ENCODE measurements at regions not wholly inside any gene's neighbourhood (a gene's known extent, or its start where the extent isn't known, plus 50 kb on each side); places are given as distances from the start of the nearest gene placed in this dataset.

DNA sequence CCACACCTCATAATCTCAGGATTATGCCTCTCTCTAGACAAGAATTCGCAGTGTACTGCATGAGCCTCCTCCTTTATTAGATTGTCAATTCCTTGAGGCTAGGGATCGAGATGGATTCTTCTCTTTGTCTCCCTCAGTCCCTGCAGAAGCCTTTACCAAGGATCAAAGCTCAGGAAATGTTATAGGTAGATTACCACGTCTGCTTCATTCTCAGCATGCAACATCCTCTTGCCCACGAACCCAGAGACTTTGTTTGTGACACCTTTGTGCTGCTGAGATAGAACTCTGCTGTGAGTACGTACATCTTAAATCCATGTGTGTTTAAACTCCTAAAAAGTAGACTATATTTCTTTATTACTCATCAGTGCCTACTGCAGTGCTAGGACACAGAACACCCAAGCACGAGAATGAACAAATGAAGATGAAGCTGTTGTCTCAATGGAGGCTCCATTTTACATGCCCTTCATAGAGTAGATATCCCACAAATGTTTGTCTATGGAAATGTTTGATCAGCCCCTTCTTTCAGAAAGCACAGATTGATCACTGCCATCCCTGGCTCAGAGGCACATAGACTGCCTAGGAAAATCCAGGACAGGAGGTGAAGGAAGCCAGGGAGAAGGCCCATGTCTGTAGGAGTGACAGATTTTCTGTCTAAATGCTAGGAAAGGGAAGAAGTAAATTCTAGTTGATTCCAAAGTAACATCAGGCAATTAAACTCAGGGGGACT lies 98.8 kb upstream of the KLHL29 start:
- no peak for FAIRE-seq

DNA sequence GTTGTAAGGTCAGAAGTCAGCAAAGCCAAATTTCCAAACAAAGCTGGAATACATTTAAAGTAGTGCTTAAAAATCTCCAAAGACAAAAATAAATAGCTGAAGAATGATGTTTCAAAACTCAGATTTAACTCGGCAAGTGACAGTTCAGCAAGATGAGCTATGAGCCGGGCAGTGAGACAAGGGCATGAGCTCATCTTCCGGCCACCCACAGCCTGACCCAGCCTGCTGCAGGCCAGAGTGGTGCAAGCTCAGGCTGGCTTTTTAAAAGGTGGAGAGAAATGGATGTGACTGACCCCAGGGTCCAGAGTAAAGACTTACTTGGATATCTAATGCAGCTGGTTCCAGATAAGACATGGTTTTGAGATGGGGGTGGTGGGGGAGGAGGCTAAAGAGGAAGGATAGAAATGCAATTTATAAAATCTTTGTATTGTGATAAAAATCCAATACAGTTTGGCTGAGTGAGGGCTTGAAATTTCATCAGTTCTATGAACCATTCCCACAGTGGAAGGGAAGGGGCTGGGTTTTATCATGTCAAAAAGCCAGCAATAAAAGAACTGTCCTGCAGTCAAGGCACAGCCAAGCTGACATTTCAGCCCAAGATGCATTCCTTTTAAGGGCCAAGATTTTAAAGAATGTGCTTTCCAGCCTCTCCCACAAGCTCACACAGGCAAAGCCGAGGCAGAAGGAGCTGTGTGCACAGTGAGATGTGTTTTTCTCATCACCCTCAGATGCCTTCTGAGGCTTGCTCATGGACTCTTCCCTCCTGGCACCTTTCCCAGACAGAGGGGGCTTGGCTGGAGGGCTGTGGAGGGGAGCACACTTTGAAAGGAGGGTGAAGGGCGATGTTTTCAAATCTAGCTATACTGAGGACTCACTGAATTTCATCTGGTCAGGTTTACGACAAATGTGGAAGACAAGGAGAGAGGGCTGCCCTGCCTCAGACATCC lies 97.9 kb upstream of the KLHL29 start:
- peak; percentile 99 for FAIRE-seq

- no peak for FAIRE-seq
Measured at GRCh38 chr2:23289671-23290070, 95.3 kb upstream of the KLHL29 start.

- peak; percentile 50 for FAIRE-seq
Measured at GRCh38 chr2:23291239-23291638, 93.7 kb upstream of the KLHL29 start.

DNA sequence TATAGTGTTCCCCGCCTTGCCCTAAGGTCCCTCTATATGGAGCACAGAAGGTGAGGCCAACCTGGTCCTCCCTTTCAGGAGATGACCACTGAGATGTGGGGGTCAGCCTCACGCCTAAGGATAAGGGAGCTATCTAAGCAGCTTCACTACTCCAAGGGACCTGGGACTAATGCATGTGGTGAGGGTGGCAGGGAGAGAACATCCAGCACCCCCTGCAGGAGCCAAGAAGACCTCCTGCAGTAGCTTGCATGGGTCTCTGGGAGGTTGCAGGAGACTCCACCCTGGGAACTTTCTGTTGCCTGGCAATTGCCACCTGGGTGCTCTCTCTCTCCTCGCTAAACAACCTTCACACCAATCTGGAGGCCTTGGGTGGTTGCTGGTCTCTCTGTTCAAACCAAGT lies 93.0 kb upstream of the KLHL29 start:
- FAIRE-seq = no peak

DNA sequence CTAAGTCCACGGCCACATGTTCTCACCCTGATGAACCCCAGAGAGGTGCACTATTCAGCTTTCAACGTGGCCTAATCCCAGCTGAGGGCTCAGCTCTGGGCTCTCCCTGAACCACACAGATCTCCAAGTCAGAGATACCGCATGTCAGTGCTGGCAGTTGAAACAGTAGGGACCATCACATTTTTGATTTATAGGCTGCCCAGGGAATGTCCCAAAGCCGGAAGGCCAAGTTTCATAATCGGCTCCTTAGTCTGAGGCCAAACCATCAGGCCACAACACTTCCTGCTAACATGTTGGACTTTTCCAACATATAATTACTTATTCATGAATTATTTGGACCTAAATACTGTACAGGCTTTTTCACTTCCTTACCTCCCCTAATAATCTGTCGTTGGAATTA lies 91.9 kb upstream of the KLHL29 start:
- no peak for FAIRE-seq

DNA sequence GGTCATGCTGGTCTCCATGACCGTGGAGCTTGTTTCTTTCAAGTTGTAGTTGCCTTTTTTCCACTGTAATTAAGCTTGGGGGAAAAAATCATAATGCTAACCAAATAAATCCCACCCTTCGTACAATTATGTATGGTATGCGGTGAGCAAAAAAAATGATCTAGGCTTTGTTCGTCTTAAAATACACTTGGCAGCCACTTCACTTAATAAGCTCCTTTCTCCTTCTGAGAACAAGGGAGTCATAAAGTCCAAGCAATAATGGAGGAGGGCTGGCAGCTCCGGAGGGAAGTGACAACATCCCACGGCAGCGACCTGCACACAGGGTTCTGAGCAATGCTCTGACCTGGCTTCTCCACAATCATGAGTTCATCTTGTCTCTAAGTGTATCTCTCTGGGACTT lies 91.2 kb upstream of the KLHL29 start:
- peak; percentile 89 for FAIRE-seq

DNA sequence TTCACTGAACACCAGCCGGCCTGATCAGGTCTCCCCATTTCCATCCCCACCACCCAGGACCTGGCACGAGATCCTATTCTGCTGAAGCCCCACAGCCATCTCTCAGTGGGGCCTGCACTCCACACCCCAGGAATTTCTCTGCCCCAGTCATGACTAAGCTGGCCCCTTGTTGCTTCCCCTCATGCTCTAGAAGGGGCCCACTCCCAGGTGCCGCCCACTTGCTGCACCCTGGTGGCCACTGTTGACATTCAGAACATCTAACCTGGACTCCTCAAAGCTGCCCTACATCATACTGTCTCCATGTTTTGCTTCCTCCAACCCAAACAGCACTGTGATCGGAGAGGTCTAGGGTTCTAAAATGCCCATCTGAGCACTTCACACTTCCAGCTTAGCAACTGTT lies 90.7 kb upstream of the KLHL29 start:
- no peak for FAIRE-seq

GRCh38 chr2:23296691-23297090 lies 88.3 kb upstream of the KLHL29 start:
- FAIRE-seq = no peak

DNA sequence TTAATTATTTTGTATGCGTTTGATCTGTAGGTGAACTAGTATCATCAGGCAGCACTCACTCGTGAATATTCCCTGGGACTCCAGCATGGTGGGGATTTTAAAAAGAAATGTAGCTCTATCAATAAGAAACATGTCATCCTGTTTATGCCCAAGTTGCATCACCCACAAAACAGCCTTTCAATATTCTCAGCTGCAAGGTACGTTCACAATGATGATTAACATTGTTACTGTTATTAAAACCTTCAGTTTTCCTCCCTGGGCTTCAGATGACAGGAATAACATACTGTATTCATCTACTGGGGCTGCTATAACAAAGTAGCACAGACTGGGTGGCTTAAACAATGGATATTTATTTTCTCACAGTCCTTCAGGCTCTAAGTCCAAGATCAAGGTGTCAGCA lies 87.9 kb upstream of the KLHL29 start:
- no peak for FAIRE-seq

DNA sequence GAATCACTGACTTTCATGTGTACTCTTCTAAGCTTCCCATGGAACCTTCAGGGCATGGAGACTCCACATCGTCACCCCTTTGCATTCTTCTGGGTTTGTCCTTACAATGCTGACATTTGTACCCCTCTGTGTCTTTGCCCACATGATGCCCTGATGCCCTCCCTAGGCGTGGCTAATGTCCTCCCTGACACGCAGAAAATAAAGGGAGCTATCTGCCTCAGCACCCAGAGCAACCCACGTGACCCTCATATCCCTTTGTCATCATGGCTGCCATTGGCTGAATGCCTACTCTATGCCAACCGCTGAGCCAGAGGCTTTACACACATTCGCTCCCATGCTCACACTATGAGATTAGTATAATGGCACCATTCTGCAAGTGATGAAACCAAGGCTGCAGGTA lies 86.4 kb upstream of the KLHL29 start:
- FAIRE-seq = no peak

- FAIRE-seq = no peak
Measured at GRCh38 chr2:23299476-23300195, 85.3 kb upstream of the KLHL29 start.

GRCh38 chr2:23301136-23301535 lies 83.8 kb upstream of the KLHL29 start:
- no peak for FAIRE-seq

- no peak for FAIRE-seq
Measured at GRCh38 chr2:23302591-23302990, 82.4 kb upstream of the KLHL29 start.

DNA sequence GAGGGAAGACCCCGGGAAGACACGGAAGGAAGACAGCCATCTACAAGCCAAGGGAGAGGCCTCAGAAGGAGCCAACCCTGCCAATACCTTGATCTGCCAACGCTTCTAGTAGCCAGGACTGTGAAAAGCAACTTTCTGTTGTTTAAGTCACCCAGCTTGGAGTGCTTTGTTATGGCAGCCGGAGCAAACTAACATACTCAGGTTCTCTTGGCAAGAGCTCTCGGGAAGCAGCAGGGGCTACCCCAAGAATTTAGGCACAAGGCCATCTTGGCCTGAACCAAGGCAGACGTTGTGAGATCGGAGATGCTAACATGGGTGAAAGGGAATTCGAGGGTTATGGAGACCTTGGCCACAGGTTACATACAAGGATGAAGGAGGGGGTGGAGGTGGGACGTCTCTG lies 78.6 kb upstream of the KLHL29 start:
- FAIRE-seq = no peak

DNA sequence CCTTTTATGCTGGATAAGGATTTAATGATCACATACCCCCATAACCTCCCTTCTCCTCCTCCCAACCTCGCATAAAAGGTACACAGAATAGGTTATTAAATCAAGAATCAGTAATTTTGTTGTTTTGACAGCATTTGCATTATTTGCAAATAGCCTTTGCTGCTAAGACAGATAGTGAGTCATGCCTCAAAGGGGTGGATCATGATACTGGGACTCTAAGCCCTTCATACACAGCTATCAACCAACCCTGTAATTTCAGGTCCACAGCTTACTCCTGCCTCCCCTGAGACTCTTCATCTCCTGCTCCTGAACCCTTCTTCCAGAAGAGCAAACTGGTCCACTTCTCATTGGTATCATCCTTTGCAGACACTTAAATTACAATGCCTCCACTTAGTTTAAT lies 73.8 kb upstream of the KLHL29 start:
- FAIRE-seq = no peak

GRCh38 chr2:23312996-23313606 lies 71.9 kb upstream of the KLHL29 start:
- no peak for FAIRE-seq

DNA sequence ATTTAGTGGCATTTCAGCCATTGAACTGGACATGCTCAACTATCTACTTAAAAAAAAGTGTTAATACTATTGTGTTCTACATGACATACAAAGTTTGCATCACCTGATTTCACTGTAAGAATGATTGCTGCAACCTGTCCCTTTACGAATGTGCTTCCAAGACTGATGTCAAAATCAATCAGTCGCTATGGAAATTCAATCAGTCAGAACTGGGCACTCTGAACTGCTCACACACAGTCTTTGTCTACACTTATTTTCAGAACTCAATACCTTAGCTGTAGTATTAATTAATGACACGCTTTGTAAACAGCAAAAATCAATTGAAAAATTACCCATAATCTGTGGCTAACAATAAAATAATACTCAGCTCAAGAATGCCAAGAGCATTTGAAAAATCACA lies 70.3 kb upstream of the KLHL29 start:
- no peak for FAIRE-seq

GRCh38 chr2:23320058-23320457 lies 64.9 kb upstream of the KLHL29 start:
- no peak for FAIRE-seq

DNA sequence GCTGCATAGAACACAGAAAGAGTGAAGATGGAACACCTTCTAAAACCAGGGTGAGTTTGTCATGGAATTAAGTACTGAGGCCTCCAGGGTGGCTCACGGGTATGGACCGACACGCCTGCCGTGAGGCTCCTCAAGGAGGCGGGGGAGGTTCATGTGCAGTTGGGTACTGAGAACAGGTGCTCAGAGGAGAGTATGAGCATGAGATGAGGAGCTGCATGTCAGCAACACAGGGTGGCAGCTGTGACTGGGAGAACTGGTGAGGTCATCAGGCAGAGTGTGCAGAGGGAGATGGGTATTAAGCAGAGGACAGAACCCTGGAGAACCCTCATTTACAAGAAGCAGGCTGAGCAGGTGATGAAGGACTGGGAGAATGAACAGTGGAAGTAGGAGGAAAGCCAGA lies 63.2 kb upstream of the KLHL29 start:
- FAIRE-seq = no peak

DNA sequence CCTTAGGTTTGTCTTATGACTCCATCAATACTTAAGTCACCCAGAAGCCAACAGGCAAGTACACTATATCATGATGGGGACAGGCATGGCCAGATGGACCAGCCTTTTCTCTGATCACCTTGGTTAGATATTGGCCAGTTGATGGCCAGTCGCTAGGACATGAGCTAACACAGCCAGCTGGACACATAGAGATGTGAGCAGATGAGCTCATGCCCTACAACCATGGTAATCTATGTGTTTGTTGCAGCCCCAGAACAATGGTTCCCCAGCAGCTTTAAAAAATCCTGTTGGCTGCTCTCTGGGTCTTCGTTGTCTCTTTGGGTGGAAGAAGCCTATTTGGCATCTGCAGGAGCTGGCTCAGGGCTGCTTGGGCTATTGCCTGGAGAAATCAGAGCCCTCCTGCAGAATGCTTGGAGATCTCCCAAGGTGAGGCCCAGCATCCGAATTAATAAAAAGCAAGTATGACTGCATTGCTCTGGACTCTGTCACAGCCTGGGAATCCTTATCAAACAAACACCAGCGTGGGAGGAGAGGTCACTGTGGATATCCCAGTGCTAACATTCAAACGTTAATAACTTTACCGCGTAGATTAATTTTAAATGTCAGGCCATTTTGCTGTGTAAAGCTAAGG lies 62.3 kb upstream of the KLHL29 start:
- FAIRE-seq = no peak

GRCh38 chr2:23323198-23323916 lies 61.6 kb upstream of the KLHL29 start:
- FAIRE-seq = no peak
